HEK293 (cell line): ENCODE measurements at regions not wholly inside any gene's neighbourhood (a gene's known extent, or its start where the extent isn't known, plus 50 kb on each side); places are given as distances from the start of the nearest gene placed in this dataset.

Experiments
- CTCF ChIA-PET: fragments of 350-600 bp; formaldehyde crosslinking; extraction: SDS; loops from one replicate; lab custom pipeline; 2021; ENCODE audit warnings: antibody characterized with exemption; lab: Yijun Ruan, JAX
- POLR2A ChIA-PET: fragments of 300-600 bp; formaldehyde crosslinking; extraction: SDS; loops from one replicate; lab custom pipeline; 2020; ENCODE audit warnings: antibody characterized with exemption, inconsistent platforms; lab: Yijun Ruan, JAX
- H3K27ac ChIP-seq: fragments of 200-500 bp; sonication (Bioruptor generic); 2 replicates; pipeline ENCODE4 v1.5.1; 2014; ENCODE audit warnings: low read depth, low read length, control low read depth, inconsistent platforms; ENCODE audit errors: extremely low read depth
- H3K36me3 ChIP-seq, 2 experiments: fragments of 200-500 bp in 1 of 2; sonication (Bioruptor generic) in 1 of 2; 1 replicate in 1 of 2; 2 replicates in 1 of 2; pipeline ENCODE4 v1.5.1; 2014 to 2017; ENCODE audit warnings: inconsistent platforms in 2 of 2, low read length in 2 of 2; ENCODE audit not compliant: control insufficient read depth in 2 of 2, insufficient read depth in 1 of 2
- H3K4me1 ChIP-seq: fragments of 200-500 bp; sonication (Bioruptor generic); 2 replicates; pipeline ENCODE4 v1.5.1; 2014; ENCODE audit warnings: mild to moderate bottlenecking, low read length, inconsistent platforms; ENCODE audit not compliant: control insufficient read depth, insufficient read depth
- H3K4me3 ChIP-seq: 2 replicates; pipeline ENCODE4 v1.5.1; 2011; ENCODE audit warnings: low read depth, mild to moderate bottlenecking, control low read depth, low read length, moderate library complexity
- H3K9me3 ChIP-seq: fragments of 200-500 bp; sonication (Bioruptor generic); 2 replicates; pipeline ENCODE4 v1.5.1; 2014; ENCODE audit warnings: low read depth, low read length, inconsistent platforms; ENCODE audit not compliant: control insufficient read depth, insufficient read depth
- BCL11B ChIP-seq: fragments of 450-650 bp; formaldehyde crosslinking; IDR thresholded peaks from 2 replicates; pipeline ENCODE4 v1.5.1; 2016; ENCODE audit warnings: low read depth, missing biosample characterization, missing genetic modification characterization
- KLF10 ChIP-seq: fragments of 450-650 bp; IDR thresholded peaks from 2 replicates; pipeline ENCODE4 v1.5.1; 2018; ENCODE audit warnings: missing biosample characterization, mild to moderate bottlenecking, missing genetic modification characterization
- KLF16 ChIP-seq: fragments of 450-650 bp; formaldehyde crosslinking; IDR thresholded peaks from 2 replicates; pipeline ENCODE4 v1.5.1; 2017; ENCODE audit warnings: missing biosample characterization, missing genetic modification characterization
- SCRT1 ChIP-seq: fragments of 450-650 bp; formaldehyde crosslinking; IDR thresholded peaks from 2 replicates; pipeline ENCODE4 v1.5.1; 2016; ENCODE audit warnings: missing biosample characterization, missing genetic modification characterization, borderline replicate concordance
- SP2 ChIP-seq: fragments of 450-650 bp; formaldehyde crosslinking; IDR thresholded peaks from 2 replicates; pipeline ENCODE4 v1.5.1; 2016; ENCODE audit warnings: missing biosample characterization, missing genetic modification characterization
- ZNF169 ChIP-seq: fragments of 450-650 bp; formaldehyde crosslinking; IDR thresholded peaks from 2 replicates; pipeline ENCODE4 v1.5.1; 2016; ENCODE audit warnings: missing biosample characterization, missing genetic modification characterization
- ZNF350 ChIP-seq: fragments of 450-650 bp; formaldehyde crosslinking; IDR thresholded peaks from 2 replicates; pipeline ENCODE4 v1.5.0; 2017; ENCODE audit warnings: missing biosample characterization, mild to moderate bottlenecking, missing genetic modification characterization
- ZNF423 ChIP-seq: fragments of 450-650 bp; formaldehyde crosslinking; IDR thresholded peaks from 2 replicates; pipeline ENCODE4 v1.5.1; 2016; ENCODE audit warnings: missing biosample characterization, missing genetic modification characterization
- ZNF426 ChIP-seq: fragments of 450-650 bp; formaldehyde crosslinking; IDR thresholded peaks from 2 replicates; pipeline ENCODE4 v1.5.1; 2017; ENCODE audit warnings: missing biosample characterization, missing genetic modification characterization, mild to moderate bottlenecking, inconsistent platforms, moderate library complexity
- ZNF473 ChIP-seq: fragments of 450-650 bp; formaldehyde crosslinking; IDR thresholded peaks from 2 replicates; pipeline ENCODE4 v1.5.1; 2017; ENCODE audit warnings: missing biosample characterization, missing genetic modification characterization
- ZNF529 ChIP-seq: fragments of 450-650 bp; formaldehyde crosslinking; IDR thresholded peaks from 2 replicates; pipeline ENCODE4 v1.5.1; 2017; ENCODE audit warnings: missing genetic modification characterization, missing biosample characterization; ENCODE audit not compliant: insufficient replicate concordance
- ZNF585B ChIP-seq: fragments of 450-650 bp; formaldehyde crosslinking; IDR thresholded peaks from 2 replicates; pipeline ENCODE4 v1.5.1; 2016; ENCODE audit warnings: missing biosample characterization, missing genetic modification characterization
- ZNF596 ChIP-seq: fragments of 450-650 bp; IDR thresholded peaks from 2 replicates; pipeline ENCODE4 v1.5.0; 2018; ENCODE audit warnings: missing biosample characterization, mild to moderate bottlenecking, missing genetic modification characterization, moderate library complexity
- ZNF670 ChIP-seq: fragments of 450-650 bp; formaldehyde crosslinking; IDR thresholded peaks from 2 replicates; pipeline ENCODE4 v1.5.1; 2016; ENCODE audit warnings: missing biosample characterization, missing genetic modification characterization, low read depth
- ZNF837 ChIP-seq: fragments of 450-650 bp; formaldehyde crosslinking; IDR thresholded peaks from 2 replicates; pipeline ENCODE4 v1.5.1; 2016; ENCODE audit warnings: missing biosample characterization, missing genetic modification characterization
- ZNF843 ChIP-seq: fragments of 450-650 bp; formaldehyde crosslinking; IDR thresholded peaks from 2 replicates; pipeline ENCODE4 v1.5.1; 2016; ENCODE audit warnings: missing biosample characterization, missing genetic modification characterization
- TF ChIP-seq, protein P1 (sequence below): fragments of 450-650 bp; formaldehyde crosslinking; IDR thresholded peaks from 2 replicates; pipeline ENCODE4 v1.5.1; 2016; ENCODE audit warnings: missing biosample characterization, missing genetic modification characterization, borderline replicate concordance
- TF ChIP-seq, protein P2 (sequence below): fragments of 450-650 bp; formaldehyde crosslinking; IDR thresholded peaks from 2 replicates; pipeline ENCODE4 v1.5.1; 2016; ENCODE audit warnings: missing biosample characterization, missing genetic modification characterization
- TF ChIP-seq, protein P3 (sequence below): fragments of 450-650 bp; formaldehyde crosslinking; IDR thresholded peaks from 2 replicates; pipeline ENCODE4 v1.5.1; 2016; ENCODE audit warnings: missing biosample characterization, missing genetic modification characterization

DNA sequence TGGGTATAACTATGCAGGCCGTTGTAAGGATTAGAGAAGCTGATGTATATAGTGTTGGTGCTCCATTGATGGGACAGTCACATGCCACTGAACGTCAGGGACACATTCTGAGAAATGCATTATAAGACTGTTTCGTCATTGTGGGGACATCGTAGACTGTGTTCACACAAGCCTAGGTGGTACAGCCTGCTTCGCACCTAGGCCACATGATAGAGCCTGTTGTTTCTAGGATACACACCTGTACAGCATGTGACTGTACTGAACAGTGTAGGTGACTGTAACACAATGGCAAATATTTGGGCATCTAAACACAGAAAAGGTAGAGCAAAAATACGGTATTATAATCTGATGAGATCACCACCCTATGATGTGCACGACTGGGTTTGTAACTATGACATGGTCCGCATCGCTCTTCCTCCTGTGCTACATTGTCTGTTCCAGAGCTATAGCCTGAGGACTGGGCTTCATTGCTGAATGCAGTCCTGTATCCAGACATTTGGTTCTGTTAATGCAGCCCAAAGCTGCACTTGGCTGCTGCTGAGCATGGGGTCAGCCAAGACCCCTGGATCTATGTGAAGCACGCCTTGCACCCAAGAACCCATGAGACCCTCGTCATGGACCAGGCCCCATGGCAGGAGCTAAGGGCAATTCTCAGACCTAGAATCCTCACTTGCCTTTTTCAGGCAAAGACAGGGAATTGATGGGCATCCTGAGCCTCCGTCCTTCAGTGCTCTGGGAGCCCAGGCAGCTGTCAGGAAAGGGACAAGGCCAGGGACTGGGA is 51.1 kb upstream of the THY1 start:
- Histone ChIP-seq H3K4me1 (no peaks in the 10 kb centered on the region), H3K36me3 (no peaks in the 10 kb centered on the region), H3K9me3 (no peaks in the 10 kb centered on the region), H3K27ac (no peak overlapping the region), H3K4me3 (no peak overlapping the region)
- ChIA-PET POLR2A (interaction anchor here (1.0 to 1.2 kb wide), 4 partner anchors 113 to 166 kb away, joined by 3 to 4 read pairs (median 3); partner anchors contain the start of gene MCAM), CTCF (interaction anchor here (0.5 to 3.5 kb wide), 33 partner anchors 11 to 634 kb away, joined by 3 to 45 read pairs (median 5); partner anchors contain the start of genes CBL and USP2)
- no peak for TF ChIP-seq ZNF169 (tag by site-specific recombination)
- TF ChIP-seq ZNF350 (tag by site-specific recombination), result no peak
- no peak for TF ChIP-seq ZNF585B (tag by site-specific recombination)
- no peak for TF ChIP-seq SP2 (tag by site-specific recombination)
- no peak for TF ChIP-seq ZNF473 (tag by site-specific recombination)
- TF ChIP-seq, protein P1, sequence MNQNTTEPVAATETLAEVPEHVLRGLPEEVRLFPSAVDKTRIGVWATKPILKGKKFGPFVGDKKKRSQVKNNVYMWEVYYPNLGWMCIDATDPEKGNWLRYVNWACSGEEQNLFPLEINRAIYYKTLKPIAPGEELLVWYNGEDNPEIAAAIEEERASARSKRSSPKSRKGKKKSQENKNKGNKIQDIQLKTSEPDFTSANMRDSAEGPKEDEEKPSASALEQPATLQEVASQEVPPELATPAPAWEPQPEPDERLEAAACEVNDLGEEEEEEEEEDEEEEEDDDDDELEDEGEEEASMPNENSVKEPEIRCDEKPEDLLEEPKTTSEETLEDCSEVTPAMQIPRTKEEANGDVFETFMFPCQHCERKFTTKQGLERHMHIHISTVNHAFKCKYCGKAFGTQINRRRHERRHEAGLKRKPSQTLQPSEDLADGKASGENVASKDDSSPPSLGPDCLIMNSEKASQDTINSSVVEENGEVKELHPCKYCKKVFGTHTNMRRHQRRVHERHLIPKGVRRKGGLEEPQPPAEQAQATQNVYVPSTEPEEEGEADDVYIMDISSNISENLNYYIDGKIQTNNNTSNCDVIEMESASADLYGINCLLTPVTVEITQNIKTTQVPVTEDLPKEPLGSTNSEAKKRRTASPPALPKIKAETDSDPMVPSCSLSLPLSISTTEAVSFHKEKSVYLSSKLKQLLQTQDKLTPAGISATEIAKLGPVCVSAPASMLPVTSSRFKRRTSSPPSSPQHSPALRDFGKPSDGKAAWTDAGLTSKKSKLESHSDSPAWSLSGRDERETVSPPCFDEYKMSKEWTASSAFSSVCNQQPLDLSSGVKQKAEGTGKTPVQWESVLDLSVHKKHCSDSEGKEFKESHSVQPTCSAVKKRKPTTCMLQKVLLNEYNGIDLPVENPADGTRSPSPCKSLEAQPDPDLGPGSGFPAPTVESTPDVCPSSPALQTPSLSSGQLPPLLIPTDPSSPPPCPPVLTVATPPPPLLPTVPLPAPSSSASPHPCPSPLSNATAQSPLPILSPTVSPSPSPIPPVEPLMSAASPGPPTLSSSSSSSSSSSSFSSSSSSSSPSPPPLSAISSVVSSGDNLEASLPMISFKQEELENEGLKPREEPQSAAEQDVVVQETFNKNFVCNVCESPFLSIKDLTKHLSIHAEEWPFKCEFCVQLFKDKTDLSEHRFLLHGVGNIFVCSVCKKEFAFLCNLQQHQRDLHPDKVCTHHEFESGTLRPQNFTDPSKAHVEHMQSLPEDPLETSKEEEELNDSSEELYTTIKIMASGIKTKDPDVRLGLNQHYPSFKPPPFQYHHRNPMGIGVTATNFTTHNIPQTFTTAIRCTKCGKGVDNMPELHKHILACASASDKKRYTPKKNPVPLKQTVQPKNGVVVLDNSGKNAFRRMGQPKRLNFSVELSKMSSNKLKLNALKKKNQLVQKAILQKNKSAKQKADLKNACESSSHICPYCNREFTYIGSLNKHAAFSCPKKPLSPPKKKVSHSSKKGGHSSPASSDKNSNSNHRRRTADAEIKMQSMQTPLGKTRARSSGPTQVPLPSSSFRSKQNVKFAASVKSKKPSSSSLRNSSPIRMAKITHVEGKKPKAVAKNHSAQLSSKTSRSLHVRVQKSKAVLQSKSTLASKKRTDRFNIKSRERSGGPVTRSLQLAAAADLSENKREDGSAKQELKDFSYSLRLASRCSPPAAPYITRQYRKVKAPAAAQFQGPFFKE, result no peak
- TF ChIP-seq, protein P2, sequence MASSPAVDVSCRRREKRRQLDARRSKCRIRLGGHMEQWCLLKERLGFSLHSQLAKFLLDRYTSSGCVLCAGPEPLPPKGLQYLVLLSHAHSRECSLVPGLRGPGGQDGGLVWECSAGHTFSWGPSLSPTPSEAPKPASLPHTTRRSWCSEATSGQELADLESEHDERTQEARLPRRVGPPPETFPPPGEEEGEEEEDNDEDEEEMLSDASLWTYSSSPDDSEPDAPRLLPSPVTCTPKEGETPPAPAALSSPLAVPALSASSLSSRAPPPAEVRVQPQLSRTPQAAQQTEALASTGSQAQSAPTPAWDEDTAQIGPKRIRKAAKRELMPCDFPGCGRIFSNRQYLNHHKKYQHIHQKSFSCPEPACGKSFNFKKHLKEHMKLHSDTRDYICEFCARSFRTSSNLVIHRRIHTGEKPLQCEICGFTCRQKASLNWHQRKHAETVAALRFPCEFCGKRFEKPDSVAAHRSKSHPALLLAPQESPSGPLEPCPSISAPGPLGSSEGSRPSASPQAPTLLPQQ (tag by site-specific recombination), result no peak
- TF ChIP-seq ZNF843 (tag by site-specific recombination), result no peak
- TF ChIP-seq BCL11B (tag by site-specific recombination), result no peak
- TF ChIP-seq ZNF670 (tag by site-specific recombination), result no peak
- TF ChIP-seq KLF10, result no peak
- no peak for TF ChIP-seq ZNF596 (tag by site-specific recombination)
- TF ChIP-seq, protein P3, sequence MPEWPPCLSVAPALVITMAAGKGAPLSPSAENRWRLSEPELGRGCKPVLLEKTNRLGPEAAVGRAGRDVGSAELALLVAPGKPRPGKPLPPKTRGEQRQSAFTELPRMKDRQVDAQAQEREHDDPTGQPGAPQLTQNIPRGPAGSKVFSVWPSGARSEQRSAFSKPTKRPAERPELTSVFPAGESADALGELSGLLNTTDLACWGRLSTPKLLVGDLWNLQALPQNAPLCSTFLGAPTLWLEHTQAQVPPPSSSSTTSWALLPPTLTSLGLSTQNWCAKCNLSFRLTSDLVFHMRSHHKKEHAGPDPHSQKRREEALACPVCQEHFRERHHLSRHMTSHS, result no peak
- no peak for TF ChIP-seq ZNF426 (tag by site-specific recombination)
- TF ChIP-seq SCRT1, result no peak
- no peak for TF ChIP-seq KLF16 (tag by site-specific recombination)
- TF ChIP-seq ZNF837 (tag by site-specific recombination), result no peak
- TF ChIP-seq ZNF423 (tag by site-specific recombination), result no peak
- no peak for TF ChIP-seq ZNF529 (tag by site-specific recombination)
